ENCODE measurements at regions not wholly inside any gene's neighbourhood (a gene's known extent, or its start where the extent isn't known, plus 50 kb on each side); places are given as distances from the start of the nearest gene placed in this dataset.
"Not testable (repeated sequence)": the region's sequence is repeated elsewhere in the genome, so short reads cannot be mapped to it uniquely, and the experiment has no call there.

DNA sequence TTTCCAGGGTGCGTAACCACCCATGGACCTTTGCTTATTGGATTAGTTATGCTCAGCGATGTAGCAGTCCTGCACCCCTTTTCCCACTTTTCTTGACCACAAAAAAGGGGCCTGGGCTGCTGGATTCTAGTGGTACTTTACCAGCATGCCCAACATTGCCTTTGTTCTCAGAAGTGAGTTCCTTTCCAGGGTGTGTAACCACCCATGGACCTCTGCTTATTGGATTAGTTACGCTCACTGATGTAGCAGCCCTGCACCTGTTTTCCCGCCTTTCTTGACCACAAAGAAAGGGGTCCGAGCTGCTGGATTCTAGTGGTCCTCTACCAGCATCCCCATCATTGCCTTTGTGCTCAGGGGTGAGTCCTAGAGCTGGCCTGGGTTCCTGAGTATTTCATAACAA is 138.2 kb downstream of the COX18 start:
- no peak for DNase-seq
- Histone ChIP-seq H3K4me3 (replicated peaks in 1 of 3; ENCODE audit: low read depth in 2 of 3, low read length in 3 of 3) (no peak overlapping the region), H3K36me3 (replicated peaks in 1 of 2; ENCODE audit: control insufficient read depth in 1 of 2, insufficient read depth in 2 of 2, low read length in 2 of 2) (no peaks in the 10 kb centered on the region), H3K27ac (ENCODE audit: low read depth in 1 of 2, low read length in 2 of 2) (no peak overlapping the region), H2AFZ (ENCODE audit: insufficient read depth, low read depth, low read length, poor library complexity, severe bottlenecking) (no peak overlapping the region), H3K79me2 (ENCODE audit: insufficient read depth, low read length) (no peaks in the 10 kb centered on the region), H3K4me2 (replicated peaks; ENCODE audit: extremely low read depth, low read length, poor library complexity, severe bottlenecking) (no peak overlapping the region), H3K9ac (ENCODE audit: insufficient read depth, low read length, poor library complexity, severe bottlenecking) (no peak overlapping the region), H3K27me3 (ENCODE audit: control insufficient read depth in 2 of 2, insufficient read depth in 2 of 2, low read length in 2 of 2) (no peaks in the 10 kb centered on the region), H3K9me3 (replicated peaks in 1 of 2; ENCODE audit: control insufficient read depth in 1 of 2, insufficient read depth in 1 of 2, low read length in 2 of 2) (peaks cover 10 to 12% of the 10 kb centered on the region in 2 donors), H4K20me1 (ENCODE audit: insufficient read depth, low read length) (no peaks in the 10 kb centered on the region), H3K4me1 (ENCODE audit: control insufficient read depth in 1 of 2, insufficient read depth in 2 of 2, low read length in 2 of 2) (no peaks in the 10 kb centered on the region)
- no peaks in the 10 kb centered on the region for H3K36me3 Mint-ChIP-seq
- no peak overlapping the region for H3K27ac Mint-ChIP-seq
- peaks cover 0 to 3% (median 0%) of the 10 kb centered on the region in 3 donors for H3K27me3 Mint-ChIP-seq (ENCODE audit: low read depth in 3 of 3)
- WGBS (ENCODE audit: insufficient coverage): 87% methylated on average over 5 of the region's 5 CpGs
- peaks cover 6 to 28% (median 12%) of the 10 kb centered on the region in 7 donors for H3K9me3 Mint-ChIP-seq
- H3K4me1 Mint-ChIP-seq: no peaks in the 10 kb centered on the region
- TF ChIP-seq, protein P1, sequence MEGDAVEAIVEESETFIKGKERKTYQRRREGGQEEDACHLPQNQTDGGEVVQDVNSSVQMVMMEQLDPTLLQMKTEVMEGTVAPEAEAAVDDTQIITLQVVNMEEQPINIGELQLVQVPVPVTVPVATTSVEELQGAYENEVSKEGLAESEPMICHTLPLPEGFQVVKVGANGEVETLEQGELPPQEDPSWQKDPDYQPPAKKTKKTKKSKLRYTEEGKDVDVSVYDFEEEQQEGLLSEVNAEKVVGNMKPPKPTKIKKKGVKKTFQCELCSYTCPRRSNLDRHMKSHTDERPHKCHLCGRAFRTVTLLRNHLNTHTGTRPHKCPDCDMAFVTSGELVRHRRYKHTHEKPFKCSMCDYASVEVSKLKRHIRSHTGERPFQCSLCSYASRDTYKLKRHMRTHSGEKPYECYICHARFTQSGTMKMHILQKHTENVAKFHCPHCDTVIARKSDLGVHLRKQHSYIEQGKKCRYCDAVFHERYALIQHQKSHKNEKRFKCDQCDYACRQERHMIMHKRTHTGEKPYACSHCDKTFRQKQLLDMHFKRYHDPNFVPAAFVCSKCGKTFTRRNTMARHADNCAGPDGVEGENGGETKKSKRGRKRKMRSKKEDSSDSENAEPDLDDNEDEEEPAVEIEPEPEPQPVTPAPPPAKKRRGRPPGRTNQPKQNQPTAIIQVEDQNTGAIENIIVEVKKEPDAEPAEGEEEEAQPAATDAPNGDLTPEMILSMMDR (IDR thresholded peaks at IDR 0.05): no peak
- no peak overlapping the region for H3K4me3 Mint-ChIP-seq
- intact Hi-C loops (cut with micrococcal nuclease): no loop called here

DNA sequence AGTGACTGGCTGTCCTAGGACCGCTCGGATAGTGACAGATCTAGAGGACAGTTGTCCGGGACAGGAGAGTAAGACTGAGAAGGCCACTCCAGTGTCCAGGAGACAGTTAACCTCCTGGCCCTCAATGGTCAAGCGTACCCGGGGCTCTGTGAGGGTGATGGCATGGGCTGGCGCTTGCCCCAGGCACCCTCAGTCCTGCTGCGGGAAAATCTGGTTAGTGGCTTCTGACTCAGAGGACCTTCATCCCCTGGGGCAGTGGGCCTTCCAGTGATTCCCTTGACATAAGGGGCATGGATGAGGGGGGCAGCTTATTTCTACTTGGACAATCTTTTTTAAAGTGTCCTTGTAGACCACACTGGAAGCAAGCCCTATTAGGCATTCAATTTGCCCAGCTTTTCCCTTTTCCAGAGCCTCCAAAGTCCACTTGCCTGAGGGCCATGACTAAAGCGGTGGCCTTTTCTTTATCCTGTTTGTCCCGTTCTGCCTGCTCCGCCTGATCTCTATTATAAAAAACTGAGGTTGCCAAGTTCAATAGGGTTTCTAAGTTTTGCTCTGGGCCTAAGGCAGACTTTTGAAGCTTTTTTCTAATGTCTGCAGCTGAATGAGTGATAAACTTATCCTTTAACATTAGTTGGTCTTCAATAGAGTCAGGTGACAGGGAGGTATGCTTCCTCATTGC is 139.8 kb downstream of the COX18 start:
- H3K4me3 ChIP-seq (replicated peaks in 1 of 3; ENCODE audit: low read depth in 2 of 3, low read length in 3 of 3); H3K79me2 ChIP-seq (ENCODE audit: insufficient read depth, low read length); H2AFZ ChIP-seq (ENCODE audit: insufficient read depth, low read depth, low read length, poor library complexity, severe bottlenecking); H3K4me2 ChIP-seq (replicated peaks; ENCODE audit: extremely low read depth, low read length, poor library complexity, severe bottlenecking); H3K4me1 ChIP-seq (ENCODE audit: control insufficient read depth in 1 of 2, insufficient read depth in 2 of 2, low read length in 2 of 2); DNase-seq; H4K20me1 ChIP-seq (ENCODE audit: insufficient read depth, low read length); intact Hi-C loops (cut with micrococcal nuclease); H3K36me3 Mint-ChIP-seq; H3K27me3 Mint-ChIP-seq (ENCODE audit: low read depth in 3 of 3); H3K4me3 Mint-ChIP-seq; H3K9ac ChIP-seq (ENCODE audit: insufficient read depth, low read length, poor library complexity, severe bottlenecking); H3K27me3 ChIP-seq (ENCODE audit: control insufficient read depth in 2 of 2, insufficient read depth in 2 of 2, low read length in 2 of 2); H3K4me1 Mint-ChIP-seq; H3K36me3 ChIP-seq (replicated peaks in 1 of 2; ENCODE audit: control insufficient read depth in 1 of 2, insufficient read depth in 2 of 2, low read length in 2 of 2); H3K27ac ChIP-seq (ENCODE audit: low read depth in 1 of 2, low read length in 2 of 2): not testable (repeated sequence)
- Mint-ChIP-seq H3K9me3 (peaks cover 13 to 41% (median 25%) of the 10 kb centered on the region in 7 donors), H3K27ac (peak overlapping the region in 1 of 7 donors; percentile 5)
- WGBS (ENCODE audit: insufficient coverage): 94% methylated on average over 9 of the region's 10 CpGs
- H3K9me3 ChIP-seq (replicated peaks in 1 of 2; ENCODE audit: control insufficient read depth in 1 of 2, insufficient read depth in 1 of 2, low read length in 2 of 2): peaks cover 18 to 26% of the 10 kb centered on the region in 2 donors
